GM19328 (cell line): ENCODE measurements at regions not wholly inside any gene's neighbourhood (a gene's known extent, or its start where the extent isn't known, plus 50 kb on each side); places are given as distances from the start of the nearest gene placed in this dataset.

Source experiments
- ATAC-seq: cut with Tn5 transposase; IDR thresholded peaks from one replicate; pipeline ENCODE4 v1.9.1; 2021; ENCODE audit warnings: mild to moderate bottlenecking, moderate library complexity; ENCODE audit not compliant: unreplicated experiment

GRCh38 chrX:714131-714530 is 83.5 kb downstream of the SHOX start:
- no peak for ATAC-seq
